UCSD-AML1 (cell line): ENCODE measurements at regions not wholly inside any gene's neighbourhood (a gene's known extent, or its start where the extent isn't known, plus 50 kb on each side); places are given as distances from the start of the nearest gene placed in this dataset.
"Not testable (repeated sequence)": the region's sequence is repeated elsewhere in the genome, so short reads cannot be mapped to it uniquely, and the experiment has no call there.

ENCODE experiments used
- DNase-seq: peaks from one replicate; lab custom pipeline; 2025; ENCODE audit not compliant: unreplicated experiment; lab: John Stamatoyannopoulos, UW

GRCh38 chr13:38283346-38283745, 66.3 kb upstream of the UFM1 start:
- no peak for DNase-seq

GRCh38 chr13:38265132-38265497, 84.5 kb upstream of the UFM1 start:
- DNase-seq: no peak

DNA sequence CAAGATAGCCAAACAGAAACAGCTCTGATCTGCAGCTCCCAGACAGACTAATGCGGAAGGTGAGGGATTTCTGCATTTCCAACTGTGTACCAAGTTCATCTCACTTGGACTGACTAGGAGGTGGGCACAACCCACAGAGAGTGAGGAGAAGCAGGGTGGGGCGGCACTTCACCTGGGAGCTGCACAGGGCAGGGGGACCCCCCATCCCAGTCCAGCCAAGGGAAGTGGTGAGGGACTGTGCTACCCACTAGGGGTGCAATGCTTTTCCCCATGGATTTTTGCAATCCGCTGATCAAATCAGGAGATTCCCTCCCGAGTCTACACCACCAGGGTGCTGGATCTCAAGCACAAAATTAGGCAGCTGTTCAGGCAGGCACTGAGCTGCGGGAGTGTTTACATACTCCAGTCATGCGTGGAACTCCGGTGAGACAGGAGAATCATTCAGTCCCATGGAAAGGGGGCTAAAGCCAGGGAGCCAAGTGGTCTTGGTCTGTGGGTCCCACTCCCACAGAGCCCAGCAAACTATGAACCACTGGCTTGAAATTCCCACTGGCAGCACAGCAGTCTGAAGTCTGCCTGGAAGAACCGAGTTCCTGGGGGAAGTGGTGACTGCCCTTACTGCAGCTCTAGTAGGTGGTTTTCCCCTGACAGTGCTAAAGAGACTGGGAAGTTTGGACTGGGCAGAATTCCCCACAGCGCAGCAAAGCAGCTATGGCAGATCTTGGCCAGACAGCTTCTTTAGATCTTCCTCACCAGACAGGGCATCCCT, 85.1 kb upstream of the UFM1 start:
- DNase-seq: no peak

DNA sequence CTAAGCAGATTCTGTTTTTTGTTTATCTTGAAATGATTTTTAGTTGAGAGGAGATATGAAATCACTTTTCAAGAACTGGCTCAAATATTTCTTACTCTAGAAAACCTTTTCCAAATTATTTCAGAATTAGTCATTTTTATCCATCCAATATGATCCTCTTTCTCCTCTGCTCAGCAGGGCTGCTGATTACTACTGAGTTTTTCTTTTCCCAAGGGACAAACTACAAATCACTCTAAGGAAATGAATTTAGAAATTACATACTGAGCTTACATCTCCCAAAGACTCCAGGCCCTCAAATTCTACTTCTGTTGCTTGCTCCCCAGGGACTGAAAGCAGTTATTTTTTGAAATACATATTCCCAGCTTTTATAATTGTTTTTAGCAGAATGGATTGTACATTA, 87.4 kb upstream of the UFM1 start:
- no peak for DNase-seq

GRCh38 chr13:38255600-38255999, 94.1 kb upstream of the UFM1 start:
- no peak for DNase-seq

DNA sequence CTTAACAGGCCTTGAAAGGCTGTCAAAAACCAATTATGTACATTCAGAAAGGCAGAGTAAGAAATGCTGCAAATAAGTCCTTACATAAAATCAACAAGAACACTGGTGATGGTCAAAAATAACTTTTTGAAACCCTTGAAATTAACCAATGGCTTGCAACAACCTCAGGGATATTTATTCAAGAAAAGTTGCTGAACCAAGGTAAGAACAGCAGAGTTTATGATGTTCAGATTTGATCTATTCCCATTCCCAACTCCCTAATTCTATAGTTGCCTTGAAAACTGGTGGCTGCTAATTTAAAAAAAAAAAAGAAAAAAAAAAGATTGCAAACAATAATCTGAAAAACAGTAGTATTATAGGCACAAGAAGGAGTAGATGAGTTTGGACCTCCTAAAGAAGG, 109.8 kb upstream of the UFM1 start:
- no peak for DNase-seq

DNA sequence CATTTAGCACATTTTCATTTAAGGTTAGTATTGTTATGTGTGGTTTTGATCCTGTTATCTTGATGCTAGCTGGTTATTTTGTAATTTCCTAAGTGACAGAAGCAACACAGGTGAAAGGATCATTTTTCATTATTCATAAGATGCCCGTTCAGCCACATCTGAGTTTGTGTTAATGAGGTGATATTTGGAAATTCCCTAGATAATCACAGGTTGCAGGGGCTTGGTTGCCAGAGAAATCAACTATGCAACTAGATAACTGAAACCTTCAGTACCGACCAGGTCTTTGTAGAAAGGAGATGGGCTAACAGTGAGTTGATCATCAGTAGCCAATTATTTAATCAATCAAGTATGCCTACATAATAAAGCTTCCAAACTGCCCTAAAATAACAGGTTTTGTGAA, 121.3 kb upstream of the UFM1 start:
- no peak for DNase-seq

GRCh38 chr13:38226496-38226895, 123.2 kb upstream of the UFM1 start:
- DNase-seq: no peak

- DNase-seq: no peak
These were observed 126.6 kb upstream of the UFM1 start for GRCh38 chr13:38223089-38223488.

DNA sequence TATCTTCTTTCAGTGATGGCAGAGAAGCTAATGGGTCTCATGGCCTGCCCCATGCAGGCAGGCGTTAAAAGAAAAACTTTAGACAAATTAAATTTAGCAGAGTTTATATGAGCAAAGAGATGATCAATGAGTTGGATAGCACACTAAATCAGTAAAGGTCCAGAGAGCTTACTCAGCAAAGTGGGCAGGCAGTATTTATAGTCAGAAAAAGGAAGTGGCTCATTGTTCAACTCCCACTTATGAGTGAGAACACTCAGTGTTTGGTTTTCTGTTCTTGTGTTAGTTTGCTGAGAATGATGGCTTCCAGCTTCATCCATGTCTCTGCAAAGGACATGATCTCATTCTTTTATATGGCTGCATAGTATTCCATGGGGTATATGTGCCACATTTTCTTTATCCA, 128.5 kb upstream of the UFM1 start:
- DNase-seq: not testable (repeated sequence)

DNA sequence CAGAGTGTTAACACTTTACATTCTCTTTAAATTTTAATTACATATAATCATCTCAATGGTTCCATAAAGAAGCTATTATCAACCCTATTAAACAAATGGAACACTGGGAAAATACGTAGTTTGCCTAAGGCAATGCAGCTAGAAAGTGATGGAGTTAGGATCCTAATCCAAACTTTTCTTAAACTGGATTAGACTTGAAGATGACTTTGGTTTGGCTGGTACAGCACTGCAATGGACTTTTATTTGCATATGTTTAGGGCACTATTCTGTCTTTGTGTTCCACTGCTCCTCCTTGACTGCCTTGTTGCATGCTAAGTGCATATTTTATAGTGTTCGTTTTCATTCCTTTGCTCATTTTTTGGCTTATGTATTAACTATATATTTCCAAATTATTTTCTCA, 133.5 kb upstream of the UFM1 start:
- no peak for DNase-seq

DNA sequence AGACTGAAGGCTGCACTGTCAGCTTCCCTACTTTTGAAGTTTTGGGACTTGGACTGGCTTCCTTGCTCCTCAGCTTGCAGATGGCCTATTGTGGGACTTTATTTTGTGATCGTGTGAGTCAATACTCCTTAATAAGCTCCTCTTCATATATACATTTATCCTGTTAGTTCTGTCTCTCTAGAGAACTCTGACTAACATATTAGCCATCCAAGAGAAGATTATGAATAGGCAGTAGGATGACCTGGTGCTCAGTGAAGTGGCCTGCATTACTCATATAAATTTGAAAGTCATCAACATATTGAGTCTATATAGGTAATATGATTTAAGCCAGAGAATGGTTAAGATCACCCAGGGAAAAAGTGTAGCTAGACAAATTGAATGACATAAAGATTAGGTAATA, 136.3 kb upstream of the UFM1 start:
- DNase-seq: no peak

DNA sequence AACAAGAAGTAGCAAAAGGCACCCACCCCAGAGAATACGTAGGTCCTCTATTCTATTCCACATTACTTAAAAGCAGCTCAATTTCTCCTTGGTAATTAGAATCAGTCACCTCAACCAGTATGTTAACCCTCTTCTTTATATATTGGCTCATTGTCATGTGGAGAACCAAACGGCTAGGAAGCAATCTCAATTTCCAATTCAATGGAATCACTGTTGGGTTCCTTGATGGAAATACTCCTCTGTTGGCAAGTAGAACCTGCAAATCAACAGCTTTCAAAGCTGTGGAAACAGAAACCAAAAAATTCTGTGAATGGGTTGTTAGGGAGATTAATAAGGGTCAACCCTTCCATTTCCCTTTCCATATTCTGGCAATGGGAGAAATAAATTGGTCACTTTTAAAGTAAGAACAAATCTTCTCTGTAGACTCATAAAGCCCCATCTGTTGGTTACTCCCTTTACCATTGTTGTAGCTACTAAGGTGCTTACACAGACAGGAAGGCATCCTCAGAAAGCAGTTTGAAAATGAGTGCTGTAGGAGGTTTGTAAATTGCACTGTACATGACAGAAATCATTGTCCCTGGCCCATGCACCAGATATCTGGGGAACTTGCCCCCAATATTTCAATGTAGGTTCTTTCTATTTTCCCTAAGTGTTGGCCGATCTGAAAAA, 138.6 kb upstream of the UFM1 start:
- DNase-seq: no peak

GRCh38 chr13:38204556-38204955, 145.1 kb upstream of the UFM1 start:
- no peak for DNase-seq

- DNase-seq: no peak
These were observed 146.9 kb upstream of the UFM1 start for GRCh38 chr13:38202740-38203139.

DNA sequence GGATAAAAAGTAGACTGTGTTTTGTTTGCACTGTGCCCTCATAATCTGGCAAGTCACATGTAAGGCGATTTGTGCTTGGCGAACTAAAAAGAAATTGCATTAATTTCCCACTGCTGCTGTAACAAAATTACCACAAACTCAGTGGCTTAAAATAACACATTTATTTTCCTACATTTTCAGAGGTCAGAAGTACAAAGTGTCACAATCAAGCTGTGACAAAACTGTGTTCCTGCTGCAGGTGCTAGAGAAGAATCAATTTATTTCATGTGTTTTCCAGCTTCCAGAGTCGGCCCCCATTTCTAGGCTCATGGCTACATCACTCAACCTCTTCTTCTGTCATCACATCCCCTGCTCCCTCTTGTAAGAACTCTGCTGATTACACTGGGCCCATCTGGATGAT, 158.6 kb upstream of the UFM1 start:
- DNase-seq: no peak

DNA sequence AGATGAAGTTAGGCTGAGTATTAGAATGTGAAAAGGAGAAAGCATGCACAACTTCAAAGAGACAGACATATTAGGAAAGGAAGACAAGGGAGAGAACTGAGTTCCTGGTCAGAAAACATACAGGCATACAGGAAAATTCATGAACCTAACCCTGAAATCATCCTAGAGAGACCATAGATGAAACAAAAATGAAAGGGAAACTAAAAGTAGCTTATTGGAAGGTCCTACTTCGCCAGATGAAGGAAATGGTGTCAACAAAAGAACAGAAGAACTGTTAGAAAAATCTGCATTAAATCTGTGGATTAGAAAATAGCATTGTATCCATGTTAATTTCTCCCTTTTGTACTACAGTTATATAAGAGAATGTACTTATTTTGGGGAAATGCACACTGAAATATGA, 169.0 kb upstream of the UFM1 start:
- no peak for DNase-seq

GRCh38 chr13:38180126-38180525, 169.5 kb upstream of the UFM1 start:
- DNase-seq: no peak

DNA sequence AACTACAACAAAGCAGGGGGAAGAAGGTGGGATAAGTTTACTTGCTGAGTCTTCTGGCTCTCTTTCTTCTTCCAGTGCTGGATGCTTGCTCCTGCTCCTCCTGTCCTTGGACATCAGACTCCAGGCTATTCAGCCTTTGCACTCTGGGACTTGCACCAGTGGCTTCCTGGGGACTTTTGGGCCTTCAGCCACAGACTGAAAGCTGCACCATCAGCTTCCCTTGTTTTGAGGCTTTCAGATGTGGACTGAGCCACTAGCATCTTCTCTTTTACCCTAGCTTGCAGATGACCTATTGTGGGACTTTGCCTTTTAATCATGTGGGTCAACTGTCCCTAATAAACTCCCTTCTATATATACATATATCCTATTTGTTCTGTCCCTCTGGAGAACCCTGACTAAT, 173.0 kb upstream of the UFM1 start:
- no peak for DNase-seq

DNA sequence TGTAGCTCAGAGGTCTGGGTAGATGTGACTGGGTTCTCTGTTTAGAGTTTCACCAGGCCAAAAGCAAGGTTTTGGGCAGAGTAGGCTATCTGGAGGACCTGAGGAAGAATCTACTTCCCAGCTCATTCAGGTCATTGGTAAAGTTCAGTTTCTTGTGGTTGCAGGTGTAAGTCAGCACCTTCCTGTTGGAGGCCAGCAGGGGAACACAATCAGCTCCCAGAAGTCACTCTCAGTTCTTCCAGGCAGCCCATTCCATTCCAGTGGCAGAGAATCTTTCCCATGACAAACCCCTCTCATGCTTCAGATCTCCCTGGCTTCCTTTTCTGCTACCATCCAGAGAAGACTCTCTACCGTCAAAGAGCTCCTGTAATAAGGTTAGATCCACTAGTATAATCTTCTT, 176.2 kb upstream of the UFM1 start:
- no peak for DNase-seq

GRCh38 chr13:38167164-38167822, 182.4 kb upstream of the UFM1 start:
- no peak for DNase-seq

DNA sequence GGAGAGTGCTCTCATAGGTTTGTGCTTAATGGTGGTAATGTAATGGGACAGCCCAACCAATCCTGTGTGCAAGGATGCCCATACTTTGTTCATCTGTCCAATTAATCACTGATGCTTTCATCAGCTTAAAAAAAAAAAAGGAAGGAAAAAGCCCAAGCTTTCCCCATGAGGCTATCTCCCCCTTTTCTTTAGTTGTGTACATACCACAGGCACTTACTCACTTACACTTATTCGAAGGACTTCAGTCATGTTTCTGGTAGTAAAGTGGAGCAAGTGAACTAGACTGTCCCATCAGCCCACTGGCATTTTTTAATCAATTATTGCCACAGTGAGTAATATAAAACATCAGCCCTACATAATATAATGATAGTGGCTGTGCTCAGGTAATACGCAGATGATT, 183.5 kb upstream of the UFM1 start:
- DNase-seq: no peak
